Activated CD4-positive, alpha-beta T cell treated with anti-CD3 and anti-CD28 coated beads, Interleukin-10, Interleukin-2, amounts not matched to agents 100 ng/mL and 50 ng/mL, durations not matched to agents 16 hours and 8 hours (primary cell): ENCODE measurements at regions not wholly inside any gene's neighbourhood (a gene's known extent, or its start where the extent isn't known, plus 50 kb on each side); places are given as distances from the start of the nearest gene placed in this dataset.

Source experiments
- DNase-seq: peaks from one replicate; pipeline ENCODE4 v3.0.0-alpha.2; 2020

GRCh38 chr2:221675201-221675908 is 103.3 kb upstream of the EPHA4 start:
- no peak for DNase-seq

- DNase-seq: no peak
Measured at GRCh38 chr2:221674446-221674845, 102.3 kb upstream of the EPHA4 start.

GRCh38 chr2:221673248-221673647 is 101.1 kb upstream of the EPHA4 start:
- DNase-seq: no peak

GRCh38 chr2:221671515-221671914 is 99.4 kb upstream of the EPHA4 start:
- no peak for DNase-seq

- no peak for DNase-seq
Measured at GRCh38 chr2:221662689-221663391, 90.7 kb upstream of the EPHA4 start.

GRCh38 chr2:221657806-221658205 is 85.7 kb upstream of the EPHA4 start:
- DNase-seq: no peak

GRCh38 chr2:221655300-221655699 is 83.2 kb upstream of the EPHA4 start:
- no peak for DNase-seq

- DNase-seq: no peak
Measured at GRCh38 chr2:221653182-221653581, 81.1 kb upstream of the EPHA4 start.

GRCh38 chr2:221649051-221649775 is 77.1 kb upstream of the EPHA4 start:
- DNase-seq: no peak

GRCh38 chr2:221642447-221642846 is 70.3 kb upstream of the EPHA4 start:
- no peak for DNase-seq

GRCh38 chr2:221641181-221641871 is 69.2 kb upstream of the EPHA4 start:
- peak; percentile 71 for DNase-seq

- DNase-seq: no peak
Measured at GRCh38 chr2:221640686-221641085, 68.6 kb upstream of the EPHA4 start.

- no peak for DNase-seq
Measured at GRCh38 chr2:221637851-221638250, 65.7 kb upstream of the EPHA4 start.

GRCh38 chr2:221635949-221636348 is 63.8 kb upstream of the EPHA4 start:
- DNase-seq: no peak

- DNase-seq: no peak
Measured at GRCh38 chr2:221629468-221629867, 57.4 kb upstream of the EPHA4 start.

GRCh38 chr2:221624475-221624874 is 52.4 kb upstream of the EPHA4 start:
- DNase-seq: no peak
